VCaP (cell line): ENCODE measurements at regions not wholly inside any gene's neighbourhood (a gene's known extent, or its start where the extent isn't known, plus 50 kb on each side); places are given as distances from the start of the nearest gene placed in this dataset.

Experiments used
- H3K27ac ChIP-seq: fragments of 450-650 bp; 2 replicates; pipeline ENCODE4 v1.5.1; 2017
- TF ChIP-seq, protein P1 (sequence below): fragments of 450-650 bp; conservative IDR thresholded peaks from 2 replicates; pipeline ENCODE4 v1.5.1; 2017; ENCODE audit warnings: mild to moderate bottlenecking, moderate library complexity

DNA sequence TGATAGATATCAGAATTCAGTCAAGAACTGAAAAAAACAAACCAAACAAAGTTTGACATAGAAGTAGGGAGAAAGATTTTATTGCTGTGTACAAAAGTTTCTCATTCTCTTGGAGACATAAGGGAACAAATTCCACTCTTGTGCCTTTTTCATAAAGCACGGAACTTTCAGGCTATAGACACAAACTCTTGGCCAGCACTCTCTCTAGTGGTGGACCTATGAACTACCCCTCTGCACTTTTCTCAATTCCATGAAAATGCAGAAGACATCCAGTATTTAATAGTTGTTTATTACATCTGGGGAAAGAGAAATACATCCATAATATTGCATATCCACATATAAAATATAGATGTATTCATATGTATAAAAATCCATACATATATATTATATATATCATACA, 291.6 kb upstream of the HS3ST1 start:
- no peak overlapping the region for H3K27ac ChIP-seq

DNA sequence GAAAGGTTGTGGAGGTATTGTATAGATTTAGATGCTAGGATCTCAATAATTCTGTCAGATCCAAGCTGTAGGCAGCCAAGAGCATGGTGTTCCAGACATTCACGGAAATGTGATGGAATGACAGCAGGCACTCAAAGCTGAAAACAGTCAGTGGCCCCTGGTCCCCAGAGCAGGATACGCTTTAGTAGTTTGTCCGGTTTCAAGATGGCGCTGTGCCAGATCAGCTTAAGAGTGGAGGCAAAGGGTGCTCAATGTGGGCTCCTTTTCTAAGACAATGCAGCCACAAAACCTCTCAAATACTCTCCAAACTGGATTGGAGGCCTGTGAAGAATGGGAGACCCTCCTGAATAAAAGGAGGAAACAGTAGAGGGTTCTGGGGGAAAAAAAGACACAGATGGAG, 291.2 kb upstream of the HS3ST1 start:
- no peak overlapping the region for H3K27ac ChIP-seq

More for the DNA sequence above, 291.6 kb upstream of the HS3ST1 start:
- TF ChIP-seq, protein P1, sequence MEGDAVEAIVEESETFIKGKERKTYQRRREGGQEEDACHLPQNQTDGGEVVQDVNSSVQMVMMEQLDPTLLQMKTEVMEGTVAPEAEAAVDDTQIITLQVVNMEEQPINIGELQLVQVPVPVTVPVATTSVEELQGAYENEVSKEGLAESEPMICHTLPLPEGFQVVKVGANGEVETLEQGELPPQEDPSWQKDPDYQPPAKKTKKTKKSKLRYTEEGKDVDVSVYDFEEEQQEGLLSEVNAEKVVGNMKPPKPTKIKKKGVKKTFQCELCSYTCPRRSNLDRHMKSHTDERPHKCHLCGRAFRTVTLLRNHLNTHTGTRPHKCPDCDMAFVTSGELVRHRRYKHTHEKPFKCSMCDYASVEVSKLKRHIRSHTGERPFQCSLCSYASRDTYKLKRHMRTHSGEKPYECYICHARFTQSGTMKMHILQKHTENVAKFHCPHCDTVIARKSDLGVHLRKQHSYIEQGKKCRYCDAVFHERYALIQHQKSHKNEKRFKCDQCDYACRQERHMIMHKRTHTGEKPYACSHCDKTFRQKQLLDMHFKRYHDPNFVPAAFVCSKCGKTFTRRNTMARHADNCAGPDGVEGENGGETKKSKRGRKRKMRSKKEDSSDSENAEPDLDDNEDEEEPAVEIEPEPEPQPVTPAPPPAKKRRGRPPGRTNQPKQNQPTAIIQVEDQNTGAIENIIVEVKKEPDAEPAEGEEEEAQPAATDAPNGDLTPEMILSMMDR = peak; percentile 87

DNA sequence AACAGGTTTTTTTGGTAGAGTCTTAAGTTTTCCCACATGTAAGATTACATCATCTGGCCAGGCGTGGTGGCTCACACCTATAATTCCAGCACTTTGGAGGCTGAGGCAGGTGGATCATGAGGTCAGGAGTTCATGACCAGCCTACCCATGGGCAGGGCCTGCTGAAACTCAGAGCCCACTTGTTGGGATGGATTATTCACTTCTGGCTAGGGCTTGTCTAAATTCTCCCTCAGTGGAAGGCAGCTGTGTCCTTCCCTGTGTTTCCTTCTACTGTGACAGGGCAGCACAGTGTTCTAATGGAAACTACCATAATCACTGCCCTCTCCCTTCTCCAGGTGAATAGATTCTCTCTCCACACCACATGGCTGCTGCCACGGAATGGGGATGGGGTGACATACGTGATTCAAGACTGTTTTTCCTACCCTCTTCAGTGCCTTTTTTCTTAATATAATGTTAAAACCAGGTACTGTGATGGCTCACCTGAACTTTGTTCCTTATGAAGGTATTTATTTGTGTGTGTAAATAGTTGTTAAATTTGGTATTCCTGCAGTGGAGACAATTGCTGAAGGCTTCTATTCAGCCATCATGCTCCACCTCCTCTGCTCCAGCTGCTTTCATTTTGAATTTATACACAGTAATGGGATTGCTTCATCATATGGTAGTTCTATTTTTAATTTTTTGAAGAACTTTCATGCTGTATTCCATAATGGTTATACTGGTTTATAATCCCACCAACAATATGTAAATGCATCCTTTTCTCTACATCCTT, 287.2 kb upstream of the HS3ST1 start:
- no peak overlapping the region for H3K27ac ChIP-seq
- TF ChIP-seq, protein P1 = no peak

More for the DNA sequence above, 291.2 kb upstream of the HS3ST1 start:
- TF ChIP-seq, protein P1 = no peak

DNA sequence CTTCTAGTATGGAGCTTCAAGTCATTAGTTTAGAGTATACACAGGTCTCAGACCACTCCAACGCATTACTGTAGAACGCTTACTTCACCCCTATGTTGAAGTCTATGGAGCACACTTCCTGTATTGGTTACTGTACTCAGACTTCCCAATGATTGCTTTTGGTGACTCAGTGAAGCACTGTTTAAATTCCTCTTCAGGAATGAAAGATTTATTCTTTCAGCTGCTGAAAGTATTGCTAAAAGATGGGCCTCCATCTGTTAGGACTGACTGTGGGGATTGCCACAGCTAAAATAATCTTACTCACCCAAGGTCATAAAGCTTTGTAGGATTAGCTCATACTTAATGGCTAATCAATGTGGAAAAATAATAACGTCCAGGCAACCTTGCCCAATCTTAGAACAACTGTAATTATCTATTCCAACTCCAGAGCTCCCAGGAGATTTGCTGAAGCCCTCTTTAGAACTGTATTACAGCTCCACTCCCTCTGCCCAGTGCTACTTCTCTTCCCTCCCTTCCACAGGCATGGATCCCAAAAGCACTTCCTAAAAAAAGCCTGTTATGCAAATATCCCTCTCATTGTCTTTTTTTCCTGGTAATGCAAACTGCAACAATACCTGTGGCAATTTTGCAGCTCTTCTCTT, 281.9 kb upstream of the HS3ST1 start:
- TF ChIP-seq, protein P1 = no peak
- no peak overlapping the region for H3K27ac ChIP-seq

DNA sequence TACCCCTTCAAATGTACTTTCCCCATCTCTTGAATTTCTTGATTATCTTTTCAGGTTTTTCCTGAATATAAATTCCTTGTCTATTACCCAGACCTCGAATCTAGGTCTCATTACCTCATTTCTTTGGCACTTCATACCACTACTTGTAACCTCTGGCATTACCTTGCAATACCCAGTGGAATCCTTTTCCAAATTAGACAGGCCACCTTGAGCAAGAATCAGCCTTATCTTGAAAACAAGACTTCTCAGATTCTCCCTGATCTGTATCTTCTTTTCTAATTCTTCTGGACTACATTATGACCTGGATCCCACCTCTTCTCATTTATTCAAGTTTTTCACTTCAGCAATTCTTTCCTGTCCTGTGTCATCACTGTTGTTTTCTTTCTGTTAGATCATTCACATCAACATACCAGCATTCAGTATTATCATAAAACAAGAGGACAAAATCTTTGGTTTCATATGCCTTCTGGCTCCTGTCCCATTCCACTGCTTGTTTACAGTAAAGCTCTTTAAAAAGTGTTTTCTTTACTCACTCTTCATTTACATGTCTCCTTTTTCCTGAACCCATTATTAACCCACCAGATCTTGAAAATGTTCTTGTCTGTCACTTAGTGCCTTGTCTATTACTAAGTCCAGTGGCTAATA, 275.6 kb upstream of the HS3ST1 start:
- H3K27ac ChIP-seq = no peak overlapping the region
- TF ChIP-seq, protein P1 = no peak

DNA sequence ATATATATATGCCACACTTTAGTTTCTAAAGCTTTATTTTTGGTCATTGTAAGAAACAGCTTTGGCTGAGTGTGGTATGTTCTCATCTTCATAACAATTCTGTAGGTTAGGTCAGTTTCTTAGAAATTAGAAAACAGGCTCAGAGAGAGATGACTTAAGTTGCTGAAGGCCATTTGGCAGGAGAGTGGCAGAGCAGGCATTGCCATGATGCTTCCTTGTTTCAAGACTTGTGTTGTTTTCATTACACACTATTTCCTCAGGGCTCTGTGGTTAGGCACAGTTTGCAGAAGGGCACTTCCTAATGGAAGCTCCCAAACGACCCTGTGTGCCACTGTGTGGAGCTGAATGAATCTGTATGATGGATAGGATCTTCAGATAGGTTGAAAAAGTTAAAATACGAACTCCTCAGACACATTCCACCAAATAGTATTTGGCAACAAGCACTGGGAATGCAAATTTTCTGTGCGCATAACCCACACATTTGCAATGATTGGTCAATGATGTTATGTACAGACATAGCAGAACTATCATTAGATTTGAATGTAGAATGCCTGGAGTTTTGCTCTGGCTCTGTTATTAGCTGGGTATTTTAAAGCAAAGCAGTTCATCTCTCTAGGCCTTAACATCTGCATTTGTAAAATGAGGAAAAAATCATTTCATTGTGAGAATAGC, 274.3 kb upstream of the HS3ST1 start:
- TF ChIP-seq, protein P1 = no peak
- H3K27ac ChIP-seq = no peak overlapping the region
